Heart left ventricle (tissue), 13 donors: ENCODE measurements at regions not wholly inside any gene's neighbourhood (a gene's known extent, or its start where the extent isn't known, plus 50 kb on each side); places are given as distances from the start of the nearest gene placed in this dataset.
"Not testable (repeated sequence)": the region's sequence is repeated elsewhere in the genome, so short reads cannot be mapped to it uniquely, and the experiment has no call there.

Experiments
- POLR2A ChIP-seq, 2 donors: fragments of 450-650 bp; IDR thresholded peaks; one replicate each; pipeline ENCODE4 v1.6.1; 2017; ENCODE audit warnings: antibody characterized with exemption in 2 of 2, mild to moderate bottlenecking in 2 of 2, moderate library complexity in 2 of 2
- TF ChIP-seq, protein P1 (sequence below), 12 donors: fragments of 200-600 bp; sonication (generic) in 4 of 12; IDR thresholded peaks; one replicate each; pipeline versions ENCODE4 v1.5.0 to v1.8.0; 2018 to 2022; ENCODE audit warnings: antibody characterized with exemption in 12 of 12, mild to moderate bottlenecking in 5 of 12
- donor health status: ischemic (EF 13 %, LVEDD 7.1; RV severe dilation, severe dysfunction).
- donor health status: DM: no; HTN: yes; CAD: no.
- donor health status: DM: no; HTN: no; CAD: no.
- donor health status: ischemic (EF 25% LVEDD 6.9; RV normal size, moderate dysfunction).
- donor health status: ischemic (EF 25% LVEDD 5.7; RV mildly dilated, moderate dysfunction).
- donor health status: ischemic (EF 35%, LVEDD 5.7; RV mildly dilated, moderate dysfunction).
- donor health status: nonischemic (EF 11% LVEDD 7.7; RV severe dilation, severe dysfunction).
- donor health status: DM: yes; HTN: yes; CAD: no.
- donor health status: PGD.
- donor health status: ischemic (EF 29% LVEDD 5.4; RV normal size, mild dysfunction).
- donor health status: nonischemic (EF 23%, LVEDD 6.1; RV moderate dilation, normal function).

DNA sequence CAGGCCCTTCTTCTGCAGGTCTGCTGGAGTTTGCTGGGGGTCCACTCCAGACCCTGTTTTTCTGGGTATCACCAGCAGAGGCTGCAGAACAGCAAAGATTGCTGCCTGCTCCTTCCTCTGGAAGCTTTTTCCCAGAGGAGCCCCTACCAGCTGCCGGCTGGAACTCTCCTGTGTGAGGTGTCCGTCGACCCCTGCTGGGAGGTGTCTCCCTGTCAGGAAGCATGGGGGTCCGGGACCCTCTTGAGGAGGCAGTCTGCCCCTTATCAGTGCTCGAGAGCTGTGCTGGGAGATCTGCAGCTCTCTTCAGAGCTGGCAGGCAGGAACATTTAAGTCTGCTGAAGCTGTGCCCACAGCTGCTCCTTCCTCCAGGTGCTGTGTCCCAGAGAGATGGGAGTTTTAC lies 1622.8 kb downstream of the KHDRBS2 start:
- TF ChIP-seq, protein P1, sequence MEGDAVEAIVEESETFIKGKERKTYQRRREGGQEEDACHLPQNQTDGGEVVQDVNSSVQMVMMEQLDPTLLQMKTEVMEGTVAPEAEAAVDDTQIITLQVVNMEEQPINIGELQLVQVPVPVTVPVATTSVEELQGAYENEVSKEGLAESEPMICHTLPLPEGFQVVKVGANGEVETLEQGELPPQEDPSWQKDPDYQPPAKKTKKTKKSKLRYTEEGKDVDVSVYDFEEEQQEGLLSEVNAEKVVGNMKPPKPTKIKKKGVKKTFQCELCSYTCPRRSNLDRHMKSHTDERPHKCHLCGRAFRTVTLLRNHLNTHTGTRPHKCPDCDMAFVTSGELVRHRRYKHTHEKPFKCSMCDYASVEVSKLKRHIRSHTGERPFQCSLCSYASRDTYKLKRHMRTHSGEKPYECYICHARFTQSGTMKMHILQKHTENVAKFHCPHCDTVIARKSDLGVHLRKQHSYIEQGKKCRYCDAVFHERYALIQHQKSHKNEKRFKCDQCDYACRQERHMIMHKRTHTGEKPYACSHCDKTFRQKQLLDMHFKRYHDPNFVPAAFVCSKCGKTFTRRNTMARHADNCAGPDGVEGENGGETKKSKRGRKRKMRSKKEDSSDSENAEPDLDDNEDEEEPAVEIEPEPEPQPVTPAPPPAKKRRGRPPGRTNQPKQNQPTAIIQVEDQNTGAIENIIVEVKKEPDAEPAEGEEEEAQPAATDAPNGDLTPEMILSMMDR (IDR thresholded peaks at IDR 0.05), result not testable (repeated sequence)
- not testable (repeated sequence) for TF ChIP-seq POLR2A (IDR thresholded peaks at IDR 0.05)
